SK-N-DZ (cell line): ENCODE measurements at regions not wholly inside any gene's neighbourhood (a gene's known extent, or its start where the extent isn't known, plus 50 kb on each side); places are given as distances from the start of the nearest gene placed in this dataset.
A peak's percentile ranks its signal among the peaks of the same experiment; 100 is the strongest.

Experiments used
- DNase-seq: peaks from one replicate; pipeline ENCODE4 v3.0.0-alpha.2; 2015; ENCODE audit warnings: low spot score

DNA sequence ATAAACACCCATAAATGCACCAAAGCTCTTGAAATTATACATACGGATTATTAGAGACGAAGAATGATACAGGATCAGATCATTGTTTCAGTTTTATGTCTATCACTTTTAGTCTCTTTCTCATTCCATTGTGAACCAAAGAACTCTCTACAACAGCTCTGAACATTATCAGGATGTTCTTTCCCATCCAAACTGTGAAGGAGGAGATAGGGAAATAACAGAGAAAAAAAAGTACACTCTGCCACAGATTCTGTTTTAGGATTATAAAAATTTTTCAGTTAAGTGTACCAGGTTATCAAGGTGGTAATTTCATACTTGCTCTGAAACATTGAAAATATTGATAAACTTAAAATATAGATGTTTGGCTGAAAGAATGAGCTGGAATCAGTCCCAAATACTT lies 270.9 kb downstream of the MZT1 start:
- no peak for DNase-seq

DNA sequence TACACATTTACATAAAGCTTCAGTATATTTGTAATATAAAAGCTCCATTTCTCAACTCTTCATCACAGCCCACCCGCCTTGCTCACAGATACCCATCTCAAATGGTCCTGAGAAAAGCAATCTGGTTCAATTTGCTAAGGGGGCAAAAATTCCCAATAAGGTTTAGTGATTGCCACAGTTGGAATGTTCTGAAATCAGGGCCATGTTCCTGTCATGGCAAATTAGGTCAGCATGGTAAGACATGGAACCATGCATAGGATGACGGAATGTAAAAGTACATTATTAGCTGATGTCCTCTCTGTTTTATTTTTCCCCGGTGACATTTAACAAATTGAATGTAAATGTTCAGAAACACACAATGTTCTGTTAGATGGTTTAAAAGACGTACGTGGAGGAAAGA lies 274.3 kb downstream of the MZT1 start:
- DNase-seq, result peak; percentile 32

DNA sequence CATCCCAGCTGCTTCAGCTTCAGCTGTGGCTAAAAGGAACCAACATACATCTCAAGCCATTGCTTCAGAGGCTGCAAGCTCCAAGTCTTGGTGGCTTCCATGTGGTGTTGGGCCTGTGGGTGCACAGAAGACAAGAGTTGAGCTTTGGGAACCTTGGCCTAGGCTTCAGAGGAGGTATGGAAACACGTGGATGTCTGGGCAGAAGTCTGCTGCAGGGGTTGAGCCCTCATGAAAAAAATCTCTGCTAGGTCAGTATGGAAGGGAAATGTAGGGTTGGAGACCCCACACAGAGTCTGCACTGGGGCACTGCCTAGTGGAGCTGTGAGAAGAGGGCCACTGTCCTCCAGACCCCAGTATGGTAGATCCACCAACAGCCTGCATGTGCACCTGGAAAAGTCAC lies 279.3 kb downstream of the MZT1 start:
- DNase-seq, result no peak

- DNase-seq, result no peak
Measured at GRCh38 chr13:72444999-72445398, 282.4 kb downstream of the MZT1 start.

- DNase-seq, result no peak
Measured at GRCh38 chr13:72437458-72437857, 290.0 kb downstream of the MZT1 start.

DNA sequence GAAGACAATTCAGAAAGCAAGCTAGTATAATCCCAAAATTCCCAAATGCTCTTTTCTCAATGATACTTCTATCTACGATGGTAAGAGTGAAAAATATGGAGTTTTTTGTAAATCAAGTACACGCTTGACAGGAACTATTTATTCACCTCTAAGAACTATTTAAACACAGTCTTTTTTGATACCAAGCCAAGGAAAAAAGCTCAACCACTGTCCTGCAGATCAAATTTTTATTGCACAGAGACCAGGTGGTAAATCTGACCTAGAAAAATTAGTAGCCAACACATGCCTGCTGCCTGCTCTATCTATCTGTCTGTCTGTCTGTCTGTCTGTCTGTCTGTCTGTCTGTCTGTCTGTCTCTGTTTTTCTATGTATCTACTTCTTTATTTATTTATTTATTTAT lies 292.2 kb downstream of the MZT1 start:
- DNase-seq, result no peak

- DNase-seq, result no peak
Measured at GRCh38 chr13:72431981-72432682, 295.3 kb downstream of the MZT1 start.

GRCh38 chr13:72430923-72431322 lies 296.5 kb downstream of the MZT1 start:
- no peak for DNase-seq

DNA sequence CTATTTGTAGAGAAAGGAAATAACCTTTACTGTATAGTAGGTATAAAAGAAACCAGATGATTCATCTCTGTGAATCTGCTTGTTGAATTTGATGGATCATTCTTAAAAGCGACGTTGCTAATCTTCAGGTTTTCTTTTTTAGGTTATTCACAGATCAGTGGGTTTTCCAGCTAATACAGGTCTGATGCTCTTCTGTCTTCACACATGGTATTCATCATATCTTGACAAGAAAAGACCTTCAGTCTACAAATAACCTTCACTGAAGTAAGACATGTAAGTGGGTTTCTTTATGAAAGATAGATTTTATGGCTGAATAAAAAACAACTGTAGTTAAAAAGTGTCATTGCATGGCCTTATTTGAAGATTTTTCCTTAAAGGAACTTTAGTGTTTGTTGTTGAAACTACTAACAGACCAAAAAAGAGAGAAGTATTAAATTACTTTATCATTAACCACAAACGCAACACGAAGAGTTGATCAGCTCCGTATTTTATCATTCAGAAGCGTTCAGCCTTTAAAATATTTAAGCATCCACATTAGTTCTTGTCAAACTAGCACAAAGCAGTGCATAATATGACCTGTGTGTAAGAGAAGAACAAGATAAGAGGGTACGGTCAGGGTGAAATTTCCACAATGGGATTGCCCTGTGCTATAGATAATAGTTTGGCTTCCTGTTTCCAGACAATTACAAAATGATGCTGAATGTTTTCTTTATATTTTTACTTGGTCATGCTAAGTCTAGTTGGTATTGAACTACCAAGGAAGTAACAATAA lies 299.5 kb downstream of the MZT1 start:
- no peak for DNase-seq

DNA sequence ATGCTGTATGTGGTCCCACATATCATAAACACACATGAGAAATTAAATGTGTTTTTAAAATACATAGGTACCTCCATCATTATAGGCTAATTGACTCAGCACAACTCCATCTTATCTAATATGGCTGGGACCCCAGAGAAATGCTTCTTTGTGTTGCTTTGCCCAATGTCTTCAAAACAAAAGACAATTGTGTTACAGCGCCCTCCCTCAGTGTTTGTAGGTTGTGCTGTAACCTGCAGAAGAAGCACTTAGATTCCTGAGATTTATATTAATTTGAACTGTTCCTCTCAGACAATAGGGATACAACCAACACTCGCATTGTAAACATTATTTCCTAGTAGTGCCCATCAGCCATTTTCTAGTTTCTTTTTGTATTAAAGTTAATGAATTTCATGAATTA lies 303.4 kb downstream of the MZT1 start:
- no peak for DNase-seq

GRCh38 chr13:72415817-72416216 lies 311.6 kb downstream of the MZT1 start:
- no peak for DNase-seq

DNA sequence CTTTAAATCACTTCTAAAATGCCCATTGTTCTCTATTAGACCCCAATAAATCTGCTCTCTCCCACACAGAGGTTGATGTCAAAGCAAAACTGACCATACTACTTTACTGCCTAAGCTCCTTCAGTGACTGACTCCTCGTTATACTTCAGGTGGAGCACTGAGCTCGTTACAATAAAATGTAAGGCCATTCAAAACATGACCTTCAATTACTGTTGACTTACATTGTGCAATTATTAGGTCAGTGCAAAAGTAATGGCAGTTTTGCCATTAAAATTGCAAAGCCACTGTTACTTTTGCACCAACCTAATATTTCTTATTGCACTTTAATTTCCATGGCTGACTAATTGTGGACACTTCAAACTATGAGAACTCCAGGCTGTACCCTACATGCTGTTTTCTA lies 314.9 kb downstream of the MZT1 start:
- no peak for DNase-seq

DNA sequence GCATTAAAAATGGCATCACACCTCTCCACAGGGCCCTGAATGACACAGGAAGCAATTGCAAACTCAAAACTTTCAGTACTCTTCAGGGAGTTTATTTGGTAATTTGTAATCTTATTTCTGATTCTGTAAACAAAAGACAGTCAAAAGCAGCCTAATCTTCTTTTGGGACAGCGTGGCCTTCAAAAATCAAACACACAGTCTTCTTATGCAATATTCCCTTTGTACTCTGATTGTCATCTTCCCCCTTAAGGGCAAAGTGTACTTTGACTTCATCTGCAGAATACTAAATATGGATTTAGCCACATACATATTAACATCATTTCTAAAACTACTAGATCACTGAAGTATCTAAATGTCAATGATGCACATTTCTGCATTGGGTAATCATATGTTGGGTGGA lies 322.0 kb downstream of the MZT1 start:
- DNase-seq, result no peak

GRCh38 chr13:72403396-72404010 lies 323.9 kb downstream of the MZT1 start:
- DNase-seq, result no peak

DNA sequence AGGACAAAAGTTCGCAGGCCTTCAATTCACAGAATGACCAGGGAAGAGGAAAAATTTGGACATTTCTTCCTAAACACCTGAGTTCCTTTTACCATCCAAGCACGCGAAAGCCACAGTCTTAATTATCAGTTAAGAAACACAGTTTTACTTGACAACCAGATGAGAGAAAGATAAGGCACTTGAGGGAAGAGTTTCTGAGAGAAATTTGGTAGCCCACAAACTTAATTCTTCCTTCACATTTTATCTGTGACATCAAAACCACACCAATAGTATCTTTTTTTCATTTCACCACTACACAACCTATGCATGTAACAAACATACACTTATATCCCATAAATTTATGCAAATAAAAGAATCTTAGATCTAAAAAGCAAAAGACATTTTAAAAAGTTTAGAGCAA lies 326.6 kb downstream of the MZT1 start:
- DNase-seq, result no peak

GRCh38 chr13:72399351-72399750 lies 328.1 kb downstream of the MZT1 start:
- DNase-seq, result no peak

- DNase-seq, result peak; percentile 28
Measured at GRCh38 chr13:72397265-72397664, 330.2 kb downstream of the MZT1 start.

DNA sequence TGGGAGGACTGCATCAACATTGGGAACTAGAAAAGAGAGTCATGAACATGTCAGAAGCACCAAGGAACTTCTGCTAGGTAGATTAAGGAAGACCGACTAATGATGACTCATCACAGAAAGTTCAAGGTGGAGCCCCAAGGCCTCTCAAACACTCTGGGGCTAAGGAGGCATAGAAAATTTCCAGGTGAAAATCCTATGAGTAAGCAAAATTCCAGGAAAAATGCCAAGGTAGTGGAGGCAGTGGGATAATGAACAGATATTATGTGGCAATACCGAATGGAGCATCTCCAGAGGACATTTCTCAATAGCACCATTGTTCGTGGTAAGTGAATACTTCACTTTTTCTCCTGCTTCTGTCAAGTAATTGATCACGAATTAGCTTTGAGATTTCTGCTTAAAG lies 336.5 kb downstream of the MZT1 start:
- DNase-seq, result no peak

DNA sequence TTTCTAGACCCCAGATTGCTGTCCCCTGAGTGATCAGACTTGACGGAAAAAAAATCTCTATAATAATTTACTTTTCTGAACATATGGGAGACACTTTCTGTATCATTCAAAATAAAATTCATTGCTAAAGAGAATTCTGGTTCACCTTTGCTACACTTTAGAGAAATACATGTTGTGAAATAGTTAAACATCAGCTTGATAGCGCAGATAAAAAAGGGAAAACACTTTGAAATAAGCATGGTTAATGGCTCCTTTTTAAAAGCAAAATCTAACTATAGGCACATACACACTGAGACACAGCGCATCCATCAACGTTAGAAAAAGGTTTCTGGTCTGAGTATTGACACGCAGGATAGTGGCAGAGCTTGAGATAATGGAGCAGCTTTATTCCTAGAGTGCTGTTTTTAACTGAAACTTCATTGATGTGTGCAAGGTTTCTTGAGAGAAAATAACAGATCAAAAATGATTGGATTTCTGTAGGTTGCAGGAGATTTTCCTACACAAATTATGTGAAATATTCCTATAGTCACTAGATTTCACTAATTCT lies 341.2 kb downstream of the MZT1 start:
- DNase-seq, result no peak

GRCh38 chr13:72384879-72385278 lies 342.6 kb downstream of the MZT1 start:
- no peak for DNase-seq

- DNase-seq, result no peak
Measured at GRCh38 chr13:72384186-72384823, 343.1 kb downstream of the MZT1 start.

DNA sequence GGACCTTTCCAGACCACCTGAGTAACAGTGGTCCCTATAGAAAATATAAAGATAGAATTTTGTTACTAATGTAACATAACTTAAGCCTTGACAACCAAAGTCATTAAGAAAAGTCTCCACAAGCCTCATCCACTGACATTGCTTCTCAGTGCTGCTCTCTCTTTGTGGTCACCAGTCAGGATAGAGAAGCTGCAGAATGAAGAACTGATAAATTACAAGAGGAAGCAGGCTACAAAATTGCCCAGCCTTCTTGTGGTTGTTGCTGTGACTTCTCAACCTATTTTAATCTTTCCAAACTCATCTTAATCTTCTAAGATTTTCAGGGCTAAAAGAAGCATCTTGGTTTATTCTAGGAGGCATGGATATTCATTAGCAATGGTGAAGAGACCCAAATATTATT lies 343.8 kb downstream of the MZT1 start:
- DNase-seq, result no peak
